Left ventricle myocardium inferior (tissue), 1 donor: ENCODE measurements at regions not wholly inside any gene's neighbourhood (a gene's known extent, or its start where the extent isn't known, plus 50 kb on each side); places are given as distances from the start of the nearest gene placed in this dataset.
A peak's percentile ranks its signal among the peaks of the same experiment; 100 is the strongest.

ENCODE experiments used
- DNase-seq: peaks from one replicate; pipeline ENCODE4 v3.0.0-alpha.2; 2020
- H3K27ac ChIP-seq: fragments of 200-600 bp; replicated peaks from 2 replicates; pipeline ENCODE4 v1.8.0; 2021
- H3K27me3 ChIP-seq: fragments of 200-600 bp; 2 replicates; pipeline ENCODE4 v1.8.0; 2021; ENCODE audit warnings: low read depth
- H3K36me3 ChIP-seq: fragments of 200-600 bp; 2 replicates; pipeline ENCODE4 v1.8.0; 2021
- H3K4me1 ChIP-seq: fragments of 200-600 bp; 2 replicates; pipeline ENCODE4 v1.8.0; 2021
- H3K4me3 ChIP-seq: fragments of 200-600 bp; 2 replicates; pipeline ENCODE4 v1.8.0; 2021; ENCODE audit warnings: mild to moderate bottlenecking, moderate library complexity
- H3K9me3 ChIP-seq: fragments of 200-600 bp; replicated peaks from 2 replicates; pipeline ENCODE4 v1.8.0; 2021
- CTCF ChIP-seq: fragments of 200-600 bp; IDR thresholded peaks from 2 replicates; pipeline ENCODE4 v1.8.0; 2021; ENCODE audit warnings: antibody characterized with exemption, mild to moderate bottlenecking, borderline replicate concordance
- intact Hi-C: fragments of 100-400 bp; cut with micrococcal nuclease; formaldehyde crosslinking; loops from one replicate; pipeline ENCODE4 v1.11.0; 2022
- donor health status: DM: no; HTN: yes; CAD: no; lungs with severe emphysema.

- H3K27ac ChIP-seq, result no peak overlapping the region
- peaks cover 11% of the 10 kb centered on the region for H3K4me1 ChIP-seq
- intact Hi-C loops, result no loop called here
- H3K4me3 ChIP-seq, result no peak overlapping the region
- no peaks in the 10 kb centered on the region for H3K9me3 ChIP-seq
- DNase-seq, result no peak
- no peaks in the 10 kb centered on the region for H3K36me3 ChIP-seq
- TF ChIP-seq CTCF, result no peak
- no peaks in the 10 kb centered on the region for H3K27me3 ChIP-seq
Measured at GRCh38 chrX:69072486-69073006, 92.7 kb downstream of the PJA1 start.

GRCh38 chrX:69070949-69071650, 94.2 kb downstream of the PJA1 start:
- H3K36me3 ChIP-seq, result no peaks in the 10 kb centered on the region
- intact Hi-C loops, result no loop called here
- no peaks in the 10 kb centered on the region for H3K9me3 ChIP-seq
- TF ChIP-seq CTCF, result no peak
- peaks cover 11% of the 10 kb centered on the region for H3K4me1 ChIP-seq
- H3K27ac ChIP-seq, result peak overlapping the region; percentile 46
- DNase-seq, result peak; percentile 77
- no peaks in the 10 kb centered on the region for H3K27me3 ChIP-seq
- no peak overlapping the region for H3K4me3 ChIP-seq

- TF ChIP-seq CTCF, result no peak
- peaks cover 11% of the 10 kb centered on the region for H3K4me1 ChIP-seq
- intact Hi-C loops, result no loop called here
- H3K27ac ChIP-seq, result no peak overlapping the region
- no peaks in the 10 kb centered on the region for H3K36me3 ChIP-seq
- H3K27me3 ChIP-seq, result no peaks in the 10 kb centered on the region
- no peak for DNase-seq
- no peaks in the 10 kb centered on the region for H3K9me3 ChIP-seq
- H3K4me3 ChIP-seq, result no peak overlapping the region
Measured at GRCh38 chrX:69069876-69070275, 95.4 kb downstream of the PJA1 start.

- no peaks in the 10 kb centered on the region for H3K9me3 ChIP-seq
- no peaks in the 10 kb centered on the region for H3K36me3 ChIP-seq
- peaks cover 11% of the 10 kb centered on the region for H3K4me1 ChIP-seq
- no peak for TF ChIP-seq CTCF
- DNase-seq, result no peak
- no peaks in the 10 kb centered on the region for H3K27me3 ChIP-seq
- no peak overlapping the region for H3K27ac ChIP-seq
- intact Hi-C loops, result no loop called here
- H3K4me3 ChIP-seq, result no peak overlapping the region
Measured at GRCh38 chrX:69069086-69069445, 96.2 kb downstream of the PJA1 start.

GRCh38 chrX:69068301-69069085, 96.8 kb downstream of the PJA1 start:
- H3K27ac ChIP-seq, result no peak overlapping the region
- no peak for TF ChIP-seq CTCF
- no peak overlapping the region for H3K4me3 ChIP-seq
- intact Hi-C loops, result no loop called here
- no peaks in the 10 kb centered on the region for H3K27me3 ChIP-seq
- DNase-seq, result no peak
- no peaks in the 10 kb centered on the region for H3K9me3 ChIP-seq
- no peaks in the 10 kb centered on the region for H3K36me3 ChIP-seq
- peaks cover 11% of the 10 kb centered on the region for H3K4me1 ChIP-seq
